ENCODE measurements at regions not wholly inside any gene's neighbourhood (a gene's known extent, or its start where the extent isn't known, plus 50 kb on each side); places are given as distances from the start of the nearest gene placed in this dataset.

GRCh38 chr14:104250175-104250574 is 111.8 kb downstream of the KIF26A start:
- TF ChIP-seq POLR2A (IDR thresholded peaks at IDR 0.05) (no peak), CTCF (IDR thresholded peaks at IDR 0.05) (no peak)

Measured in adrenal gland (tissue), 5 donors.